ENCODE measurements at regions not wholly inside any gene's neighbourhood (a gene's known extent, or its start where the extent isn't known, plus 50 kb on each side); places are given as distances from the start of the nearest gene placed in this dataset.

- Histone ChIP-seq H2BK20ac (ENCODE audit: low read depth, low read length) (no peak overlapping the region), H3K9ac (ENCODE audit: low read depth, low read length) (no peak overlapping the region), H2BK15ac (ENCODE audit: low read depth, low read length) (no peak overlapping the region), H3K9me1 (ENCODE audit: insufficient read depth, low read length) (peaks cover 3% of the 10 kb centered on the region; the same call in 1 of the 2 replicates), H4K5ac (ENCODE audit: low read depth, low read length) (no peak overlapping the region), H2BK5ac (ENCODE audit: low read depth, low read length, poor library complexity, severe bottlenecking) (no peak overlapping the region), H3K27me3 (ENCODE audit: control insufficient read depth, insufficient read depth, low read length) (no peaks in the 10 kb centered on the region), H2AFZ (replicated peaks; ENCODE audit: low read length, poor library complexity) (no peak overlapping the region), H3K79me1 (ENCODE audit: low read depth in 1 of 2, low read length in 2 of 2) (no peaks in the 10 kb centered on the region), H2AK5ac (ENCODE audit: low read depth, low read length) (peak overlapping the region; percentile 54; the same call in 1 of the 2 replicates), H4K20me1 (ENCODE audit: insufficient read depth, low read length) (no peaks in the 10 kb centered on the region), H4K8ac (ENCODE audit: low read depth in 2 of 2, low read length in 2 of 2) (no peak overlapping the region), H3K4ac (ENCODE audit: low read depth, low read length) (no peak overlapping the region), H3K36me3 (ENCODE audit: control insufficient read depth, insufficient read depth, low read length) (no peaks in the 10 kb centered on the region), H3K4me3 (ENCODE audit: insufficient read depth, low read depth, low read length) (no peak overlapping the region), H4K91ac (ENCODE audit: insufficient read depth, low read depth, low read length) (no peak overlapping the region), H3K27ac (ENCODE audit: insufficient read depth, low read length) (no peak overlapping the region), H2AK9ac (replicated peaks; ENCODE audit: low read depth, low read length, poor library complexity) (no peak overlapping the region), H3K9me3 (ENCODE audit: control insufficient read depth, insufficient read depth, low read length) (no peaks in the 10 kb centered on the region), H3K4me1 (ENCODE audit: control insufficient read depth, insufficient read depth, low read length) (peaks cover 5% of the 10 kb centered on the region; the same call in 1 of the 2 replicates), H3K4me2 (ENCODE audit: low read depth, low read length) (no peak overlapping the region), H3K56ac (ENCODE audit: extremely low read depth, insufficient read depth, low read length) (no peak overlapping the region), H3K14ac (replicated peaks; ENCODE audit: low read depth, low read length) (no peak overlapping the region), H3K23ac (ENCODE audit: low read depth, low read length) (no peak overlapping the region), H2BK120ac (ENCODE audit: low read depth, low read length) (no peak overlapping the region), H3K18ac (ENCODE audit: low read depth, low read length) (no peak overlapping the region)
- CTCF ChIA-PET = interaction anchor here (0.7 kb wide), 1 partner anchor 325 kb away, joined by 3 read pairs; no protein-coding TSS in a partner anchor
- DNase-seq = no peak
- BruUV-seq (replicated peaks) = no TSS peak
- WGBS, 2 experiments (ENCODE audit: extremely low coverage in 2 of 2, insufficient read length in 1 of 2) = 92% methylated on average over 7 of the region's 23 CpGs; no CpG with 5 or more reads in 1 of the 2 experiments
- dilution Hi-C loops (cut with HindIII; ENCODE audit: low sequenced_read_pairs, unreplicated experiment) (no loop called here), in situ Hi-C loops (cut with MboI; ENCODE audit: low sequenced_read_pairs) (no loop called here), intact Hi-C loops (cut with micrococcal nuclease) (no loop called here)
- no peak for ATAC-seq (ENCODE audit: low read depth)
- TF ChIP-seq CEBPB (IDR thresholded peaks at IDR 0.05; ENCODE audit: low read depth, low read length) = no peak
- TF ChIP-seq CTCF (conservative IDR thresholded peaks at IDR 0.05; ENCODE audit: low read depth, low read length) = no peak
- no peak for TF ChIP-seq RCOR1 (IDR thresholded peaks at IDR 0.05; ENCODE audit: insufficient replicate concordance, low read length)
- no peak for TF ChIP-seq CHD1 (IDR thresholded peaks at IDR 0.05; ENCODE audit: low read depth, low read length)
- no peak for TF ChIP-seq MAFK (IDR thresholded peaks at IDR 0.05; ENCODE audit: low read depth, low read length)
- TF ChIP-seq POLR2A (IDR thresholded peaks at IDR 0.05; ENCODE audit: low read depth, low read length) = no peak
- TF ChIP-seq RFX5 (IDR thresholded peaks at IDR 0.05; ENCODE audit: low read depth, low read length) = no peak
- POLR2A ChIA-PET (ENCODE audit: unreplicated experiment) = interaction anchor here (0.5 kb wide), 1 partner anchor 22 kb away, joined by 3 read pairs; no protein-coding TSS in a partner anchor
These were observed 159.2 kb upstream of the PITRM1 start for GRCh38 chr10:3331690-3332230.
